HEK293 (cell line): ENCODE measurements at regions not wholly inside any gene's neighbourhood (a gene's known extent, or its start where the extent isn't known, plus 50 kb on each side); places are given as distances from the start of the nearest gene placed in this dataset.

Experiments used
- CTCF ChIA-PET: fragments of 350-600 bp; formaldehyde crosslinking; extraction: SDS; loops from one replicate; lab custom pipeline; 2021; ENCODE audit warnings: antibody characterized with exemption; lab: Yijun Ruan, JAX
- POLR2A ChIA-PET: fragments of 300-600 bp; formaldehyde crosslinking; extraction: SDS; loops from one replicate; lab custom pipeline; 2020; ENCODE audit warnings: antibody characterized with exemption, inconsistent platforms; lab: Yijun Ruan, JAX
- H3K27ac ChIP-seq: fragments of 200-500 bp; sonication (Bioruptor generic); 2 replicates; pipeline ENCODE4 v1.5.1; 2014; ENCODE audit warnings: low read depth, low read length, control low read depth, inconsistent platforms; ENCODE audit errors: extremely low read depth
- H3K36me3 ChIP-seq, 2 experiments: fragments of 200-500 bp in 1 of 2; sonication (Bioruptor generic) in 1 of 2; 1 replicate in 1 of 2; 2 replicates in 1 of 2; pipeline ENCODE4 v1.5.1; 2014 to 2017; ENCODE audit warnings: inconsistent platforms in 2 of 2, low read length in 2 of 2; ENCODE audit not compliant: control insufficient read depth in 2 of 2, insufficient read depth in 1 of 2
- H3K4me1 ChIP-seq: fragments of 200-500 bp; sonication (Bioruptor generic); 2 replicates; pipeline ENCODE4 v1.5.1; 2014; ENCODE audit warnings: mild to moderate bottlenecking, low read length, inconsistent platforms; ENCODE audit not compliant: control insufficient read depth, insufficient read depth
- H3K4me3 ChIP-seq: 2 replicates; pipeline ENCODE4 v1.5.1; 2011; ENCODE audit warnings: low read depth, mild to moderate bottlenecking, control low read depth, low read length, moderate library complexity
- H3K9me3 ChIP-seq: fragments of 200-500 bp; sonication (Bioruptor generic); 2 replicates; pipeline ENCODE4 v1.5.1; 2014; ENCODE audit warnings: low read depth, low read length, inconsistent platforms; ENCODE audit not compliant: control insufficient read depth, insufficient read depth
- AEBP2 ChIP-seq: fragments of 450-650 bp; formaldehyde crosslinking; IDR thresholded peaks from 2 replicates; pipeline ENCODE4 v1.5.1; 2016; ENCODE audit warnings: missing biosample characterization, missing genetic modification characterization, borderline replicate concordance
- KLF1 ChIP-seq: fragments of 450-650 bp; formaldehyde crosslinking; IDR thresholded peaks from 2 replicates; pipeline ENCODE4 v1.5.1; 2016; ENCODE audit warnings: missing biosample characterization, missing genetic modification characterization
- KLF10 ChIP-seq: fragments of 450-650 bp; IDR thresholded peaks from 2 replicates; pipeline ENCODE4 v1.5.1; 2018; ENCODE audit warnings: missing biosample characterization, mild to moderate bottlenecking, missing genetic modification characterization
- REPIN1 ChIP-seq: fragments of 450-650 bp; formaldehyde crosslinking; IDR thresholded peaks from 2 replicates; pipeline ENCODE4 v1.5.1; 2017; ENCODE audit warnings: missing biosample characterization, missing genetic modification characterization, low read depth
- ZBTB21 ChIP-seq: fragments of 450-650 bp; formaldehyde crosslinking; IDR thresholded peaks from 2 replicates; pipeline ENCODE4 v1.5.1; 2017; ENCODE audit warnings: missing biosample characterization, missing genetic modification characterization
- ZBTB48 ChIP-seq: fragments of 450-650 bp; formaldehyde crosslinking; IDR thresholded peaks from 2 replicates; pipeline ENCODE4 v1.5.1; 2016; ENCODE audit warnings: missing biosample characterization, missing genetic modification characterization
- ZNF132 ChIP-seq: fragments of 450-650 bp; formaldehyde crosslinking; IDR thresholded peaks from 2 replicates; pipeline ENCODE4 v1.5.1; 2017; ENCODE audit warnings: missing biosample characterization, missing genetic modification characterization, borderline replicate concordance
- ZNF133 ChIP-seq: fragments of 450-650 bp; formaldehyde crosslinking; IDR thresholded peaks from 2 replicates; pipeline ENCODE4 v1.5.1; 2016; ENCODE audit warnings: missing biosample characterization, missing genetic modification characterization
- ZNF24 ChIP-seq: fragments of 450-650 bp; formaldehyde crosslinking; IDR thresholded peaks from 2 replicates; pipeline ENCODE4 v1.5.1; 2016; ENCODE audit warnings: missing biosample characterization, missing genetic modification characterization
- ZNF266 ChIP-seq: fragments of 450-650 bp; formaldehyde crosslinking; IDR thresholded peaks from 2 replicates; pipeline ENCODE4 v1.5.1; 2016; ENCODE audit warnings: missing biosample characterization, missing genetic modification characterization, low read depth
- ZNF280D ChIP-seq: fragments of 450-650 bp; formaldehyde crosslinking; IDR thresholded peaks from 2 replicates; pipeline ENCODE4 v1.5.1; 2016; ENCODE audit warnings: missing biosample characterization, missing genetic modification characterization
- ZNF510 ChIP-seq: fragments of 450-650 bp; formaldehyde crosslinking; IDR thresholded peaks from 2 replicates; pipeline ENCODE4 v1.5.1; 2018; ENCODE audit warnings: mild to moderate bottlenecking, missing genetic modification characterization, missing biosample characterization; ENCODE audit not compliant: insufficient replicate concordance
- ZNF555 ChIP-seq: fragments of 450-650 bp; formaldehyde crosslinking; conservative IDR thresholded peaks from 2 replicates; pipeline ENCODE4 v1.5.1; 2017; ENCODE audit warnings: missing biosample characterization, mild to moderate bottlenecking, missing genetic modification characterization, inconsistent platforms
- ZNF670 ChIP-seq: fragments of 450-650 bp; formaldehyde crosslinking; IDR thresholded peaks from 2 replicates; pipeline ENCODE4 v1.5.1; 2016; ENCODE audit warnings: missing biosample characterization, missing genetic modification characterization, low read depth
- ZNF76 ChIP-seq: fragments of 450-650 bp; formaldehyde crosslinking; IDR thresholded peaks from 2 replicates; pipeline ENCODE4; 2016; ENCODE audit warnings: low read depth, missing biosample characterization, missing genetic modification characterization, borderline replicate concordance
- ZNF837 ChIP-seq: fragments of 450-650 bp; formaldehyde crosslinking; IDR thresholded peaks from 2 replicates; pipeline ENCODE4 v1.5.1; 2016; ENCODE audit warnings: missing biosample characterization, missing genetic modification characterization
- ZSCAN18 ChIP-seq: fragments of 450-650 bp; formaldehyde crosslinking; IDR thresholded peaks from 2 replicates; pipeline ENCODE4 v1.5.1; 2016; ENCODE audit warnings: missing biosample characterization, missing genetic modification characterization
- ZSCAN4 ChIP-seq: fragments of 450-650 bp; formaldehyde crosslinking; IDR thresholded peaks from 2 replicates; pipeline ENCODE4 v1.5.1; 2017; ENCODE audit warnings: missing biosample characterization, missing genetic modification characterization
- TF ChIP-seq, protein P1 (sequence below): fragments of 450-650 bp; formaldehyde crosslinking; IDR thresholded peaks from 2 replicates; pipeline ENCODE4 v1.5.1; 2016; ENCODE audit warnings: missing biosample characterization, missing genetic modification characterization

DNA sequence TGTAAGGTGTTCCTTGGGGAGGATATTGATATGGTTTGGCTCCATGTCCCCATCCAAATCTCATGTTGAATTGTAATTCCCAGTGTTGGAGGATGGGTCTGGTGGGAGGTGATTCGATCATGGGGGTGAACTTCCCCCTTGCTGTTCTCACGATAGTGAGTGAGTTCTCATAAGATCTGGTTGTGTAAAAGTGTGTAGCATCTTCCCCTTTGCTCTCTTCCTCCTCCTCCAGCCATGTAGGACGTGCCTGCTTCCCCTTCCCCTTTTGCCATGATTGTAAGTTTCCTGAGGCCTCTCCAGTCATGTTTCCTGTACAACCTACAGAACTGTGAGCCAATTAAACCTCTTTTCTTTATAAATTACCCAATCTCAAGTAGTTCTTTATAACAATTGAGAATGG is 458.7 kb downstream of the LPIN1 start:
- Histone ChIP-seq H3K36me3 (no peaks in the 10 kb centered on the region), H3K4me3 (no peak overlapping the region), H3K4me1 (no peaks in the 10 kb centered on the region), H3K9me3 (no peaks in the 10 kb centered on the region), H3K27ac (no peak overlapping the region)
- no peak for TF ChIP-seq ZNF266
- TF ChIP-seq ZNF76 (tag by site-specific recombination), result no peak
- no peak for TF ChIP-seq ZSCAN18 (tag by site-specific recombination)
- no peak for TF ChIP-seq ZNF133 (tag by site-specific recombination)
- no peak for TF ChIP-seq ZSCAN4 (tag by site-specific recombination)
- no peak for TF ChIP-seq ZNF670 (tag by site-specific recombination)
- TF ChIP-seq ZNF132, result no peak
- no peak for TF ChIP-seq ZNF510 (tag by site-specific recombination)
- TF ChIP-seq KLF10 (tag by site-specific recombination), result no peak
- TF ChIP-seq AEBP2 (tag by site-specific recombination), result no peak
- no peak for TF ChIP-seq REPIN1
- TF ChIP-seq KLF1 (tag by site-specific recombination), result no peak
- no peak for TF ChIP-seq ZNF555
- TF ChIP-seq ZBTB48, result no peak
- TF ChIP-seq ZBTB21, result no peak
- no peak for TF ChIP-seq ZNF280D (tag by site-specific recombination)
- TF ChIP-seq, protein P1, sequence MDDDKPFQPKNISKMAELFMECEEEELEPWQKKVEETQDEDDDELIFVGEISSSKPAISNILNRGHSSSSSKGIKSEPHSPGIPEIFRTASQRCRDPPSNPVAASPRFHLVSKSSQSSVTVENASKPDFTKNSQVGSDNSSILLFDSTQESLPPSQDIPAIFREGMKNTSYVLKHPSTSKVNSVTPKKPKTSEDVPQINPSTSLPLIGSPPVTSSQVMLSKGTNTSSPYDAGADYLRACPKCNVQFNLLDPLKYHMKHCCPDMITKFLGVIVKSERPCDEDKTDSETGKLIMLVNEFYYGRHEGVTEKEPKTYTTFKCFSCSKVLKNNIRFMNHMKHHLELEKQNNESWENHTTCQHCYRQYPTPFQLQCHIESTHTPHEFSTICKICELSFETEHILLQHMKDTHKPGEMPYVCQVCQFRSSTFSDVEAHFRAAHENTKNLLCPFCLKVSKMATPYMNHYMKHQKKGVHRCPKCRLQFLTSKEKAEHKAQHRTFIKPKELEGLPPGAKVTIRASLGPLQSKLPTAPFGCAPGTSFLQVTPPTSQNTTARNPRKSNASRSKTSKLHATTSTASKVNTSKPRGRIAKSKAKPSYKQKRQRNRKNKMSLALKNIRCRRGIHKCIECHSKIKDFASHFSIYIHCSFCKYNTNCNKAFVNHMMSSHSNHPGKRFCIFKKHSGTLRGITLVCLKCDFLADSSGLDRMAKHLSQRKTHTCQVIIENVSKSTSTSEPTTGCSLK (tag by site-specific recombination), result no peak
- no peak for TF ChIP-seq ZNF24
- no peak for TF ChIP-seq ZNF837 (tag by site-specific recombination)
- CTCF ChIA-PET, result interaction anchor here (0.6 kb wide), 1 partner anchor 513 kb away, joined by 3 read pairs; no protein-coding TSS in a partner anchor
- POLR2A ChIA-PET, result no interaction called here
